WTC11 (cell line): ENCODE measurements at regions not wholly inside any gene's neighbourhood (a gene's known extent, or its start where the extent isn't known, plus 50 kb on each side); places are given as distances from the start of the nearest gene placed in this dataset.

Experiments used
- ATAC-seq: fragments of 200-7000 bp; cut with Tn5 transposase; 2 replicates; pipeline ENCODE4 v1.10.0; 2021; ENCODE audit warnings: mild to moderate bottlenecking, moderate library complexity
- CTCF ChIA-PET: fragments of 300-600 bp; sonication (Branson Sonifier 250); formaldehyde crosslinking; loops from one replicate; lab custom pipeline; 2021; ENCODE audit warnings: antibody characterized with exemption; lab: Charles Lee
- POLR2A ChIA-PET: fragments of 350-600 bp; sonication (Branson Sonifier 250); formaldehyde crosslinking; loops from one replicate; lab custom pipeline; 2021; ENCODE audit warnings: antibody characterized with exemption; lab: Charles Lee
- DNase-seq: peaks from one replicate; pipeline ENCODE4 v3.0.0; 2021; ENCODE audit warnings: low spot score
- H3K27ac Mint-ChIP-seq: 2 replicates; pipeline ENCODE4 v1.8.0; 2021; ENCODE audit warnings: mixed read lengths
- H3K27me3 Mint-ChIP-seq: 2 replicates; pipeline ENCODE4 v1.8.0; 2021; ENCODE audit warnings: low read depth, mild to moderate bottlenecking, moderate library complexity, mixed read lengths
- H3K36me3 Mint-ChIP-seq: 2 replicates; pipeline ENCODE4 v1.8.0; 2021; ENCODE audit warnings: mixed read lengths
- H3K4me1 Mint-ChIP-seq: 2 replicates; pipeline ENCODE4 v1.8.0; 2022; ENCODE audit warnings: mixed read lengths
- H3K4me3 Mint-ChIP-seq: 2 replicates; pipeline ENCODE4 v1.8.0; 2021; ENCODE audit warnings: mild to moderate bottlenecking, moderate library complexity, mixed read lengths
- H3K9me3 Mint-ChIP-seq: 2 replicates; pipeline ENCODE4 v1.8.0; 2021; ENCODE audit warnings: mixed read lengths
- ARID4B ChIP-seq: sonication (generic); formaldehyde crosslinking; IDR thresholded peaks from 2 replicates; pipeline ENCODE4 v1.8.0; 2023; ENCODE audit warnings: missing genetic modification reagents, mild to moderate bottlenecking, borderline replicate concordance
- CREM ChIP-seq: sonication (generic); formaldehyde crosslinking; IDR thresholded peaks from 2 replicates; pipeline ENCODE4 v1.8.1; 2022; ENCODE audit warnings: mild to moderate bottlenecking, missing genetic modification reagents, moderate library complexity
- E2F1 ChIP-seq: sonication (generic); formaldehyde crosslinking; IDR thresholded peaks from 2 replicates; pipeline ENCODE4 v1.8.0; 2022; ENCODE audit warnings: mild to moderate bottlenecking, missing genetic modification reagents
- ESRRA ChIP-seq: sonication (generic); formaldehyde crosslinking; IDR thresholded peaks from 2 replicates; pipeline ENCODE4 v1.8.1; 2022; ENCODE audit warnings: mild to moderate bottlenecking, missing genetic modification reagents, borderline replicate concordance
- ETV6 ChIP-seq: sonication (generic); formaldehyde crosslinking; IDR thresholded peaks from 2 replicates; pipeline ENCODE4 v1.8.1; 2022; ENCODE audit warnings: mild to moderate bottlenecking, missing genetic modification reagents
- FOXP1 ChIP-seq: sonication (generic); formaldehyde crosslinking; IDR thresholded peaks from 2 replicates; pipeline ENCODE4 v1.8.0; 2022; ENCODE audit warnings: missing genetic modification reagents, mild to moderate bottlenecking, moderate library complexity, borderline replicate concordance
- JAZF1 ChIP-seq: fragments of 250-450 bp; sonication (Bioruptor Pico); IDR thresholded peaks from 2 replicates; pipeline ENCODE4 v1.9.0; 2021; ENCODE audit warnings: moderate library complexity, mild to moderate bottlenecking, inconsistent platforms
- JUN ChIP-seq: sonication (generic); formaldehyde crosslinking; IDR thresholded peaks from 2 replicates; pipeline ENCODE4 v1.8.0; 2023; ENCODE audit warnings: mild to moderate bottlenecking, missing genetic modification reagents
- PREB ChIP-seq: sonication (generic); formaldehyde crosslinking; IDR thresholded peaks from 2 replicates; pipeline ENCODE4 v1.8.1; 2022; ENCODE audit warnings: mild to moderate bottlenecking, missing genetic modification reagents, moderate library complexity, borderline replicate concordance
- PRRX2 ChIP-seq: fragments of 250-450 bp; sonication (Bioruptor Pico); IDR thresholded peaks from 2 replicates; pipeline ENCODE4 v1.8.0; 2021; ENCODE audit warnings: mild to moderate bottlenecking
- STAT6 ChIP-seq: sonication (generic); formaldehyde crosslinking; conservative IDR thresholded peaks from 2 replicates; pipeline ENCODE4 v1.8.1; 2023; ENCODE audit warnings: mild to moderate bottlenecking, low read depth, missing genetic modification reagents, moderate library complexity
- TCF7 ChIP-seq: sonication (generic); formaldehyde crosslinking; IDR thresholded peaks from 2 replicates; pipeline ENCODE4 v1.8.0; 2022; ENCODE audit warnings: mild to moderate bottlenecking, low read depth, missing genetic modification reagents, moderate library complexity
- TEAD4 ChIP-seq: sonication (generic); formaldehyde crosslinking; IDR thresholded peaks from 2 replicates; pipeline ENCODE4 v1.8.0; 2022; ENCODE audit warnings: mild to moderate bottlenecking, missing genetic modification reagents
- ZNF425 ChIP-seq: fragments of 250-450 bp; sonication (Bioruptor Pico); conservative IDR thresholded peaks from 2 replicates; pipeline ENCODE4 v1.9.0; 2021; ENCODE audit warnings: mild to moderate bottlenecking
- ZSCAN18 ChIP-seq: fragments of 250-450 bp; sonication (Bioruptor Pico); IDR thresholded peaks from 2 replicates; pipeline ENCODE4 v2.1.2; 2022; ENCODE audit warnings: mild to moderate bottlenecking, moderate library complexity
- TF ChIP-seq, protein P1 (sequence below): sonication (generic); formaldehyde crosslinking; IDR thresholded peaks from 2 replicates; pipeline ENCODE4 v1.8.1; 2023; ENCODE audit warnings: mild to moderate bottlenecking, moderate library complexity, missing genetic modification reagents
- TF ChIP-seq, protein P2 (sequence below): fragments of 250-450 bp; sonication (Bioruptor Pico); IDR thresholded peaks from 2 replicates; pipeline ENCODE4 v1.9.0; 2021; ENCODE audit warnings: mild to moderate bottlenecking
- TF ChIP-seq, protein P3 (sequence below): sonication (generic); formaldehyde crosslinking; IDR thresholded peaks from 2 replicates; pipeline ENCODE4 v1.8.0; 2022; ENCODE audit warnings: missing genetic modification reagents

- POLR2A ChIA-PET = no interaction called here
Measured at GRCh38 chr6:19156443-19156842, 680.7 kb upstream of the ID4 start.

More at GRCh38 chr6:19156443-19156842, 680.7 kb upstream of the ID4 start:
- TF ChIP-seq ETV6 (CRISPR knock-in tag) (no peak), PRRX2 (no peak), JUN (CRISPR knock-in tag) (no peak), ESRRA (CRISPR knock-in tag) (no peak), FOXP1 (CRISPR knock-in tag) (no peak), ZSCAN18 (no peak), STAT6 (CRISPR knock-in tag) (no peak), TEAD4 (no peak), JAZF1 (CRISPR knock-in tag) (no peak), TCF7 (CRISPR knock-in tag) (no peak), ARID4B (CRISPR knock-in tag) (no peak), ZNF425 (CRISPR knock-in tag) (no peak), PREB (CRISPR knock-in tag) (no peak), E2F1 (CRISPR knock-in tag) (no peak), CREM (CRISPR knock-in tag) (no peak)
- TF ChIP-seq, protein P1, sequence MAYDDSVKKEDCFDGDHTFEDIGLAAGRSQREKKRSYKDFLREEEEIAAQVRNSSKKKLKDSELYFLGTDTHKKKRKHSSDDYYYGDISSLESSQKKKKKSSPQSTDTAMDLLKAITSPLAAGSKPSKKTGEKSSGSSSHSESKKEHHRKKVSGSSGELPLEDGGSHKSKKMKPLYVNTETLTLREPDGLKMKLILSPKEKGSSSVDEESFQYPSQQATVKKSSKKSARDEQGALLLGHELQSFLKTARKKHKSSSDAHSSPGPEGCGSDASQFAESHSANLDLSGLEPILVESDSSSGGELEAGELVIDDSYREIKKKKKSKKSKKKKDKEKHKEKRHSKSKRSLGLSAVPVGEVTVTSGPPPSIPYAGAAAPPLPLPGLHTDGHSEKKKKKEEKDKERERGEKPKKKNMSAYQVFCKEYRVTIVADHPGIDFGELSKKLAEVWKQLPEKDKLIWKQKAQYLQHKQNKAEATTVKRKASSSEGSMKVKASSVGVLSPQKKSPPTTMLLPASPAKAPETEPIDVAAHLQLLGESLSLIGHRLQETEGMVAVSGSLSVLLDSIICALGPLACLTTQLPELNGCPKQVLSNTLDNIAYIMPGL (CRISPR knock-in tag) = no peak
- TF ChIP-seq, protein P2, sequence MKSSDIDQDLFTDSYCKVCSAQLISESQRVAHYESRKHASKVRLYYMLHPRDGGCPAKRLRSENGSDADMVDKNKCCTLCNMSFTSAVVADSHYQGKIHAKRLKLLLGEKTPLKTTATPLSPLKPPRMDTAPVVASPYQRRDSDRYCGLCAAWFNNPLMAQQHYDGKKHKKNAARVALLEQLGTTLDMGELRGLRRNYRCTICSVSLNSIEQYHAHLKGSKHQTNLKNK (CRISPR knock-in tag) = no peak
- TF ChIP-seq, protein P3, sequence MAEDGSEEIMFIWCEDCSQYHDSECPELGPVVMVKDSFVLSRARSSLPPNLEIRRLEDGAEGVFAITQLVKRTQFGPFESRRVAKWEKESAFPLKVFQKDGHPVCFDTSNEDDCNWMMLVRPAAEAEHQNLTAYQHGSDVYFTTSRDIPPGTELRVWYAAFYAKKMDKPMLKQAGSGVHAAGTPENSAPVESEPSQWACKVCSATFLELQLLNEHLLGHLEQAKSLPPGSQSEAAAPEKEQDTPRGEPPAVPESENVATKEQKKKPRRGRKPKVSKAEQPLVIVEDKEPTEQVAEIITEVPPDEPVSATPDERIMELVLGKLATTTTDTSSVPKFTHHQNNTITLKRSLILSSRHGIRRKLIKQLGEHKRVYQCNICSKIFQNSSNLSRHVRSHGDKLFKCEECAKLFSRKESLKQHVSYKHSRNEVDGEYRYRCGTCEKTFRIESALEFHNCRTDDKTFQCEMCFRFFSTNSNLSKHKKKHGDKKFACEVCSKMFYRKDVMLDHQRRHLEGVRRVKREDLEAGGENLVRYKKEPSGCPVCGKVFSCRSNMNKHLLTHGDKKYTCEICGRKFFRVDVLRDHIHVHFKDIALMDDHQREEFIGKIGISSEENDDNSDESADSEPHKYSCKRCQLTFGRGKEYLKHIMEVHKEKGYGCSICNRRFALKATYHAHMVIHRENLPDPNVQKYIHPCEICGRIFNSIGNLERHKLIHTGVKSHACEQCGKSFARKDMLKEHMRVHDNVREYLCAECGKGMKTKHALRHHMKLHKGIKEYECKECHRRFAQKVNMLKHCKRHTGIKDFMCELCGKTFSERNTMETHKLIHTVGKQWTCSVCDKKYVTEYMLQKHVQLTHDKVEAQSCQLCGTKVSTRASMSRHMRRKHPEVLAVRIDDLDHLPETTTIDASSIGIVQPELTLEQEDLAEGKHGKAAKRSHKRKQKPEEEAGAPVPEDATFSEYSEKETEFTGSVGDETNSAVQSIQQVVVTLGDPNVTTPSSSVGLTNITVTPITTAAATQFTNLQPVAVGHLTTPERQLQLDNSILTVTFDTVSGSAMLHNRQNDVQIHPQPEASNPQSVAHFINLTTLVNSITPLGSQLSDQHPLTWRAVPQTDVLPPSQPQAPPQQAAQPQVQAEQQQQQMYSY (CRISPR knock-in tag) = no peak
- no peaks in the 10 kb centered on the region for H3K27me3 Mint-ChIP-seq
- DNase-seq (no peak), ATAC-seq (no peak)
- H3K4me3 Mint-ChIP-seq = no peak overlapping the region
- peaks cover 7% of the 10 kb centered on the region; the same call in 1 of the 2 replicates for H3K4me1 Mint-ChIP-seq
- H3K27ac Mint-ChIP-seq = no peak overlapping the region
- CTCF ChIA-PET = no interaction called here
- H3K36me3 Mint-ChIP-seq = no peaks in the 10 kb centered on the region
- H3K9me3 Mint-ChIP-seq = peaks cover 9% of the 10 kb centered on the region; the same call in 1 of the 2 replicates
